D341Med (cell line): ENCODE measurements at regions not wholly inside any gene's neighbourhood (a gene's known extent, or its start where the extent isn't known, plus 50 kb on each side); places are given as distances from the start of the nearest gene placed in this dataset.

ENCODE experiments used
- DNase-seq: peaks from one replicate; pipeline ENCODE4 v3.0.0; 2012; ENCODE audit warnings: low spot score

- DNase-seq, result no peak
These were observed 1396.8 kb downstream of the LRRC4C start for GRCh38 chr11:40062616-40063015.

GRCh38 chr11:40061221-40061620, 1398.2 kb downstream of the LRRC4C start:
- no peak for DNase-seq

GRCh38 chr11:40054631-40055030, 1404.8 kb downstream of the LRRC4C start:
- no peak for DNase-seq

GRCh38 chr11:40045312-40045711, 1414.1 kb downstream of the LRRC4C start:
- no peak for DNase-seq

GRCh38 chr11:40037005-40037404, 1422.4 kb downstream of the LRRC4C start:
- no peak for DNase-seq

GRCh38 chr11:40032331-40032730, 1427.1 kb downstream of the LRRC4C start:
- no peak for DNase-seq

- DNase-seq, result no peak
These were observed 1428.6 kb downstream of the LRRC4C start for GRCh38 chr11:40030867-40031266.

GRCh38 chr11:40029391-40029790, 1430.1 kb downstream of the LRRC4C start:
- no peak for DNase-seq

- no peak for DNase-seq
These were observed 1431.7 kb downstream of the LRRC4C start for GRCh38 chr11:40027720-40028119.

GRCh38 chr11:40023724-40024123, 1435.7 kb downstream of the LRRC4C start:
- no peak for DNase-seq

GRCh38 chr11:40010011-40010410, 1449.4 kb downstream of the LRRC4C start:
- no peak for DNase-seq

- DNase-seq, result no peak
These were observed 1466.9 kb downstream of the LRRC4C start for GRCh38 chr11:39992551-39992950.

- no peak for DNase-seq
These were observed 1469.0 kb downstream of the LRRC4C start for GRCh38 chr11:39990421-39990831.

- no peak for DNase-seq
These were observed 1484.4 kb downstream of the LRRC4C start for GRCh38 chr11:39975091-39975490.

GRCh38 chr11:39972461-39972860, 1487.0 kb downstream of the LRRC4C start:
- DNase-seq, result no peak

- no peak for DNase-seq
These were observed 1487.5 kb downstream of the LRRC4C start for GRCh38 chr11:39971938-39972337.

- DNase-seq, result no peak
These were observed 1491.4 kb downstream of the LRRC4C start for GRCh38 chr11:39968071-39968470.

- no peak for DNase-seq
These were observed 1493.8 kb downstream of the LRRC4C start for GRCh38 chr11:39965701-39966100.

GRCh38 chr11:39960206-39960605, 1499.2 kb downstream of the LRRC4C start:
- no peak for DNase-seq

- no peak for DNase-seq
These were observed 1526.5 kb downstream of the LRRC4C start for GRCh38 chr11:39932966-39933365.

GRCh38 chr11:39917256-39917655, 1542.2 kb downstream of the LRRC4C start:
- no peak for DNase-seq

- no peak for DNase-seq
These were observed 1549.4 kb downstream of the LRRC4C start for GRCh38 chr11:39910087-39910486.

- DNase-seq, result no peak
These were observed 1598.5 kb downstream of the LRRC4C start for GRCh38 chr11:39860931-39861330.

GRCh38 chr11:39817241-39817640, 1642.2 kb downstream of the LRRC4C start:
- no peak for DNase-seq

- no peak for DNase-seq
These were observed 1649.1 kb downstream of the LRRC4C start for GRCh38 chr11:39810358-39810757.
